Chondrocyte (in vitro differentiated cells): ENCODE measurements at regions not wholly inside any gene's neighbourhood (a gene's known extent, or its start where the extent isn't known, plus 50 kb on each side); places are given as distances from the start of the nearest gene placed in this dataset.

Source experiments
- DNase-seq: peaks from one replicate; pipeline ENCODE4 v3.0.0; 2021; ENCODE audit warnings: mixed read lengths, low spot score
- H3K27ac Mint-ChIP-seq: one replicate; pipeline ENCODE4 v1.8.0; 2021; ENCODE audit warnings: mild to moderate bottlenecking, moderate library complexity, mixed read lengths; ENCODE audit not compliant: unreplicated experiment
- H3K27me3 Mint-ChIP-seq: 2 replicates; pipeline ENCODE4 v1.8.0; 2021; ENCODE audit warnings: low read depth, mixed read lengths
- H3K36me3 Mint-ChIP-seq: 2 replicates; pipeline ENCODE4 v1.8.0; 2021; ENCODE audit warnings: low read depth, mixed read lengths
- H3K4me1 Mint-ChIP-seq: 2 replicates; pipeline ENCODE4 v1.8.0; 2021; ENCODE audit warnings: low read depth, mild to moderate bottlenecking, mixed read lengths
- H3K4me3 Mint-ChIP-seq: one replicate; pipeline ENCODE4 v1.8.0; 2021; ENCODE audit warnings: mild to moderate bottlenecking, moderate library complexity, mixed read lengths; ENCODE audit not compliant: unreplicated experiment
- H3K9me3 Mint-ChIP-seq: 2 replicates; pipeline ENCODE4 v1.8.0; 2021; ENCODE audit warnings: low read depth, mixed read lengths
- CTCF ChIP-seq: fragments of 200-600 bp; sonication (generic); IDR thresholded peaks from 2 replicates; pipeline ENCODE4 v1.5.0; 2021; ENCODE audit warnings: antibody characterized with exemption, mild to moderate bottlenecking, moderate library complexity

GRCh38 chr9:38263532-38263931 lies 129.0 kb upstream of the ALDH1B1 start:
- Mint-ChIP-seq H3K27ac (no peak overlapping the region), H3K27me3 (peaks cover 10% of the 10 kb centered on the region), H3K4me3 (no peak overlapping the region), H3K4me1 (no peaks in the 10 kb centered on the region), H3K9me3 (peaks cover 36% of the 10 kb centered on the region), H3K36me3 (peaks cover 20% of the 10 kb centered on the region)
- no peak for DNase-seq
- TF ChIP-seq CTCF = peak; percentile 77

- DNase-seq = no peak
- no peak for TF ChIP-seq CTCF
- Mint-ChIP-seq H3K27me3 (peaks cover 8% of the 10 kb centered on the region), H3K27ac (no peak overlapping the region), H3K4me3 (no peak overlapping the region), H3K9me3 (peaks cover 23% of the 10 kb centered on the region), H3K4me1 (no peaks in the 10 kb centered on the region), H3K36me3 (peaks cover 10% of the 10 kb centered on the region)
Measured at GRCh38 chr9:38259519-38260218, 132.8 kb upstream of the ALDH1B1 start.

GRCh38 chr9:38259056-38259455 lies 133.4 kb upstream of the ALDH1B1 start:
- no peak for DNase-seq
- peaks cover 7% of the 10 kb centered on the region for H3K36me3 Mint-ChIP-seq
- no peak overlapping the region for H3K27ac Mint-ChIP-seq
- H3K27me3 Mint-ChIP-seq = peaks cover 8% of the 10 kb centered on the region
- TF ChIP-seq CTCF = no peak
- peaks cover 17% of the 10 kb centered on the region for H3K9me3 Mint-ChIP-seq
- no peaks in the 10 kb centered on the region for H3K4me1 Mint-ChIP-seq
- no peak overlapping the region for H3K4me3 Mint-ChIP-seq

- peaks cover 12% of the 10 kb centered on the region for H3K9me3 Mint-ChIP-seq
- no peak for TF ChIP-seq CTCF
- no peak for DNase-seq
- no peak overlapping the region for H3K4me3 Mint-ChIP-seq
- H3K36me3 Mint-ChIP-seq = peaks cover 3% of the 10 kb centered on the region
- H3K27me3 Mint-ChIP-seq = peaks cover 5% of the 10 kb centered on the region
- H3K27ac Mint-ChIP-seq = no peak overlapping the region
- H3K4me1 Mint-ChIP-seq = no peaks in the 10 kb centered on the region
Measured at GRCh38 chr9:38257626-38258215, 134.8 kb upstream of the ALDH1B1 start.

- Mint-ChIP-seq H3K36me3 (peaks cover 3% of the 10 kb centered on the region), H3K9me3 (peaks cover 12% of the 10 kb centered on the region), H3K27ac (no peak overlapping the region), H3K27me3 (peaks cover 5% of the 10 kb centered on the region), H3K4me3 (no peak overlapping the region), H3K4me1 (no peaks in the 10 kb centered on the region)
- DNase-seq = no peak
- no peak for TF ChIP-seq CTCF
Measured at GRCh38 chr9:38256461-38256860, 136.0 kb upstream of the ALDH1B1 start.
